GM21447 (cell line): ENCODE measurements at regions not wholly inside any gene's neighbourhood (a gene's known extent, or its start where the extent isn't known, plus 50 kb on each side); places are given as distances from the start of the nearest gene placed in this dataset.
"Not testable (repeated sequence)": the region's sequence is repeated elsewhere in the genome, so short reads cannot be mapped to it uniquely, and the experiment has no call there.

Experiments used
- ATAC-seq: cut with Tn5 transposase; IDR thresholded peaks from one replicate; pipeline ENCODE4 v1.9.1; 2021; ENCODE audit not compliant: unreplicated experiment

GRCh38 chr5:54885636-54886035 is 99.8 kb downstream of the ESM1 start:
- ATAC-seq = no peak

- ATAC-seq = no peak
These were observed 101.2 kb downstream of the ESM1 start for GRCh38 chr5:54884195-54884536.

GRCh38 chr5:54883374-54884194 is 101.8 kb downstream of the ESM1 start:
- ATAC-seq = no peak

GRCh38 chr5:54882841-54883240 is 102.6 kb downstream of the ESM1 start:
- no peak for ATAC-seq

- ATAC-seq = no peak
These were observed 103.3 kb downstream of the ESM1 start for GRCh38 chr5:54882101-54882500.

- no peak for ATAC-seq
These were observed 103.9 kb downstream of the ESM1 start for GRCh38 chr5:54881286-54882005.

- ATAC-seq = no peak
These were observed 108.4 kb downstream of the ESM1 start for GRCh38 chr5:54876976-54877375.

- ATAC-seq = no peak
These were observed 108.8 kb downstream of the ESM1 start for GRCh38 chr5:54876556-54876955.

GRCh38 chr5:54874337-54875021 is 110.9 kb downstream of the ESM1 start:
- ATAC-seq = no peak

GRCh38 chr5:54873691-54874090 is 111.7 kb downstream of the ESM1 start:
- no peak for ATAC-seq

- ATAC-seq = no peak
These were observed 112.6 kb downstream of the ESM1 start for GRCh38 chr5:54872810-54873209.

- no peak for ATAC-seq
These were observed 115.1 kb downstream of the ESM1 start for GRCh38 chr5:54870271-54870670.

- no peak for ATAC-seq
These were observed 115.7 kb downstream of the ESM1 start for GRCh38 chr5:54869691-54870090.

- no peak for ATAC-seq
These were observed 116.6 kb downstream of the ESM1 start for GRCh38 chr5:54868511-54869483.

GRCh38 chr5:54867310-54867944 is 118.0 kb downstream of the ESM1 start:
- no peak for ATAC-seq

GRCh38 chr5:54864911-54865515 is 120.4 kb downstream of the ESM1 start:
- not testable (repeated sequence) for ATAC-seq

GRCh38 chr5:54862036-54862435 is 123.4 kb downstream of the ESM1 start:
- no peak for ATAC-seq

- no peak for ATAC-seq
These were observed 124.0 kb downstream of the ESM1 start for GRCh38 chr5:54861212-54861894.

GRCh38 chr5:54860321-54860720 is 125.1 kb downstream of the ESM1 start:
- no peak for ATAC-seq
